HG03575 (cell line): ENCODE measurements at regions not wholly inside any gene's neighbourhood (a gene's known extent, or its start where the extent isn't known, plus 50 kb on each side); places are given as distances from the start of the nearest gene placed in this dataset.
"Not testable (repeated sequence)": the region's sequence is repeated elsewhere in the genome, so short reads cannot be mapped to it uniquely, and the experiment has no call there.

ENCODE experiments used
- ATAC-seq: cut with Tn5 transposase; IDR thresholded peaks from one replicate; pipeline ENCODE4 v1.9.1; 2021; ENCODE audit not compliant: unreplicated experiment, insufficient number of reproducible peaks, low FRiP score; ENCODE audit errors: extremely low read depth

DNA sequence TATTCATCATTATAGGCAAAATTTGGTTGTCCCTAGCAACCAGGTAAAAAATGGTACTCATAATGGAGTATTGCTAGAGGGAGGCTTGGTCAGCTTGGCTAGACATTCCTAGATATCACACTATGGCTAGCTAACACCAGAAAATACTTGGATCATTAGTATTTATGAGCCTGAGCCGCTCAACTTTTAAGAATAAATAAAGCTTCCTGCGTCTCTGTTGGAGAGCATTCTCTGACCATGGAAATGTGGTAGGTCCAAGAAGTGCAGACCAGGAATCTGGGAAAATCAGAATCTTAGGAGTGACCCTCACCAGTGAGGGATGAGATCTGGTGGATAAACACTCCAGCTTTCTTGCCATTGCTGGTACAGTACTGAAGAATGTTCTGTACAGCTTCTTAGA lies 157.6 kb upstream of the AGR3 start:
- ATAC-seq: no peak

DNA sequence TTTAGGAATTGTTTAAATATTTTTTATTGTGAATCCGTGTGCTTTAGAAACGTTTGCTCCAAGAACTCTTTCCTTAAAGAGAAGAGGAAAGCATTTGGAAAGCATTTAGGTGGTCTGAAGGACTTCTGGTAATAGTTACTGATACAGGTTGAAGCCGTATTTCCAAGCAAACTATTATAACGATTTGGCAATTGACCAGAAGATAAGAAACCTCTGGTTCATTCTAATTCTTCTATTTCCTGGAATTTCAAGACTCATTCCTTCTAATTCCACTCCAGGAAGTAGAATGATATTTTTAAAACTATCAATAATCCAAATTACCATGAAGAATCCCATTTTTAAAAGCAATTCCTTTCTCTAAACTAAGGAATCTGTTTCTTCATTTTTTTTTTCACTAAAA lies 158.9 kb upstream of the AGR3 start:
- ATAC-seq: no peak

DNA sequence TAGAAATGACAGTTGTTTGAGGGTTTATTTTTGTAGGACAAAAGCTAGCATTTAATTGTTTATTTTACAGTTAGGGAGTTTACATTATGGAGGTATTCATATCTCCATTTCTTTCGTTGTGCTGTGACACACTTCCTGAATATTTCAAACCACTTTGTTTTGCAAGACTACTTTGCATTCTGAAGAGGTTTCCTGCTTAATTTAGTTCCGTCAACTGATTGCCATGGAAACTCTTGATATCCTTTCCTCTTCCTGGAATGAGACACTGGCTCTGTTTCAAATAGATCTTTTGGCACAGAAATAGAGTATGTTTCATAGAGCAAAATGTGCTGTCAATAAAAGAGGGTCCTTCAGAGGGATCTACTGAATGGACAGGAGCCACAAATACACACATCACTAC lies 159.5 kb upstream of the AGR3 start:
- no peak for ATAC-seq

DNA sequence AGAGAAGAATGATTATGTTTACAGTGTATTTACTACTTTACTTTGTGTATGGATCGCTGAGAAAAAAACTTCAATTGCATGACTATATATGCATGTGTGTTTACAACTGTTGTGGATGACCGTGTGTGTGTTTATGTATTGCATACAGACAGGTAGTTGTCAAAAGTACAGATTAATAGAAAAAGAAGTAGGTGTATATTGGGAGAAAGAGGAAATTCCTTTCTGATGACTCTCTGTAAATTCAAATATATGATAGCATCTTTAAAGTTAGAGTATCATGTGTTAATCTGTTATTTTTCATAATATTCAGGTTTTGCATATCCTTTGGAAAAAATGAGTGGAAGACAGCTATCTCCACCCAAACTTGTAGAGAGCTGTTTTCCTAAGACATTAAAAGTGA lies 160.4 kb upstream of the AGR3 start:
- no peak for ATAC-seq

DNA sequence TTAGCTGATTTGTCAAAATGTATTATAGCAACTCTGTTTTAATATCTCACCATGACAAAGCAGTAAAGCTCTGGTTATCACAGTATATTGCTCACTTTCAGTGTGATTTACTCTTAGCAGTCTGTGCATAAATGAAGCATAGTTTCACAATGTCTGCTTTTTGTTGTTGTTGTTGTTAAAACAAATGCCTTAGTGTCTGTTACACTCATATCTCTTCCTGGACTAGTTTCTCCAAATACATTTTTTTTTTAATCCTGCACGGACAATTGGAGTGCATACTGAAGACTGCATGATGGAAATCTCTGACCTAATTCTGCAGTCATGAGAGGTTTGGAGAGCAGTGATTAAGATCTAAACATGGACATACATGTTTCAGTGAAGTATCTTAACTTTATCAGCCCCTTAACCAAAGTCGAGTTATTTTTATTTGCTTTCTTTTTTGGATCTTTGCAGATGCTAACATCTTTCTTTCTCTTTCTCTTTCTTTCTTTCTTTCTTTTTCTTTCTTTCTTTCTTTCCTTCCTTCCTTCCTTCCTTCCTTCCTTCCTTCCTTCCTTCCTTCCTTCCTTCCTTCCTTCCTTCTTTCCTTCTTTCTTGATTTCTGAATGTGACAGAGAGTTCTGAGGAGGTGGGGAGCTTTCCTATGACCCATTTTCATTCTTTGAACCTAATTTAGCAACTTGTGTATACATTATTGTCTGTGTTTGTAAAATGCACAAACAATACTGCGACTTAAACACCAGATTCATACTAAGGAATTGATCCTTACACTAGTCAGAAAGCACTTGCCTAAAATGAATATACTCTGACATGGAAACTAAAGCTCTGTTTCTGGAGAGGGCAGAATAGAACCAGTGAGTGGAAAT lies 161.5 kb upstream of the AGR3 start:
- ATAC-seq: no peak

DNA sequence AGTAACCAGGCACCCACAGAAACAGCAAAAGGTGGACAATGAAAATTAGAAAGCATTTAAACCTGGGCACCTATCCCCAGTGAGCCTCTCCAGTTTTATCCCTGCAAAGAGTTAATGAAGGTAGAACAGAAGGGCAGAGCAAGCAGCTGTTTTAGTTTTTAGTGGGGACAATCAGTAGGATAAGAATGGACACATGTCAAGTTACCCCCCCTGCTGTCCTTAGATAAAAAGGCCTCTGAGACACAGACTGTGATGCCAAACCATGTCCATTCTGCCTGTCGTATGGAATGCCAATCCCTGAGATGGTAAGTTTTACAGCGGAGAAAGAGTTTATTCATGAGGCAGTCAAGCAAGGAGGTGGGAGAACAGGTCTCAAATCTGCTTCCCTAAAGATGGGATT lies 162.6 kb upstream of the AGR3 start:
- no peak for ATAC-seq

DNA sequence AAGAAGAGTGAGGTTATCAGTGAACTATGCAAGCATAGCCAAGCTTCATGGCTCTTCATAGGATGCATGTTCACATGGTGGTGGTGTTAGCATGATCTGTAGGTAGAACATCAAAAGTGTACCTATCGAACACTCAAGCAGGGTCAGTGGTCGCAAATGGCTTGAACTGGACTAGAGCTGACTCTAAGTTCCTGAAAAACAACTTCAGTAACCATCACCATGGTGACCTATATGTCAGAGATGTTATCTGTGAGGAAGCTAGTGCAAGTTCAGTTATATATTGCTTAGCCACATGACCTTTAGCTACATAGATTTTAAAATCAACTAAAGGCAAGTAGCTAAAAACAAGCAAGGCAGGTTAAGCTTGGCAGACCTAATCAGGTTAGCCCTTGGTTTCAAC lies 163.1 kb upstream of the AGR3 start:
- ATAC-seq: no peak

DNA sequence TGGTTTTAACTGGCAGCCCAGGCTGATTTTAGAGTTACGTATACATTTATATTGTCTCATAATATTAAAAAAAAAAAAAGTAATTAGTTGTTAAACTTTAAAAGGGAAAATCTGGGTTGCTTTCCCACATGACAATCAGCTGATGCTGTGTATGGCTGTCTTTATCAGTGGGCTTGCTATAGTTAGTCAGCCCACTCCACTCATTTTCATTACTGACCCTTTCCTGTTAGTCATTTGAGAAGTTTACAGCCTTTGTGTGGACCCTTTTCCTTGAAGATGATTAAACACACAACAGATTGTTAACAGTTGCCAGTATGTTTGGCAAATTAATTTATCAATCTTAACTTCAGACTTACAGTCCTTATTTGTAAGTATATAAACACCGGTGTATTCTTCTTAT lies 164.5 kb upstream of the AGR3 start:
- ATAC-seq: no peak

DNA sequence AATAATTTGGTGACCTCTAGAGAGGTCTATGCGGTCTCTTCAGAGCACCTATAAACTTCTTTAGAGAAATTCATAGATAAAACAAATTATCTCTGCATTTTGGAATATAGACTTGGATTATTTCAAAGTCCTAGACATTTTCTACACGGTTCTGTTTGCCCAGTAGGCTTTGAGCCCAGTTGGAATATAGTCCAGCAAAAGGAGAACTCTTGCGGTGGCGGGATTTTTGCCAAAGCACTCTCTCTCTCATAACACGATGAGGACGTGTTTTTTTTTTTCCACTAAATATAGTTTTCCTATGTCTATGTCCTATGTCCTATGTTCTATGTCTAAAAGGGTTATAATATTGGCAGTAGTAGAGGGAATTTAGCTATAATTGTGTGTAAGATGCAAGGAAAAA lies 164.9 kb upstream of the AGR3 start:
- ATAC-seq: no peak

DNA sequence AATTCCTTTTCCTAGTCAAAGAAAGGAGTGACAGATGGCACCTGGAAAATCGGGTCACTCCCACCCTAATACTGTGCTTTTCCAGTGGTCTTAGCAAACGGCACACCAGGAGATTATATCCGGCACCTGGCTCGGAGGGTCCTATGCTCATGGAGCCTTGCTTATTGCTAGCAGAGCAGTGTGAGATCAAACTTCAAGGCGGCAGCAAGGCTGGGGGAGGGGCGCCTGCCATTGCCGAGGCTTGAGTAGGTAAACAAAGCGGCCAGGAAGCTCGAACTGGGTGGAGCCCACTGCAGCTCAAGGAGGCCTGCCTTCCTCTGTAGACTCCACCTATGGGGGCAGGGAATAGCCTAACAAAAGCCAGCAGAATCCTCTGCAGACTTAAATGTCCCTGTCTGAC lies 171.4 kb upstream of the AGR3 start:
- not testable (repeated sequence) for ATAC-seq

DNA sequence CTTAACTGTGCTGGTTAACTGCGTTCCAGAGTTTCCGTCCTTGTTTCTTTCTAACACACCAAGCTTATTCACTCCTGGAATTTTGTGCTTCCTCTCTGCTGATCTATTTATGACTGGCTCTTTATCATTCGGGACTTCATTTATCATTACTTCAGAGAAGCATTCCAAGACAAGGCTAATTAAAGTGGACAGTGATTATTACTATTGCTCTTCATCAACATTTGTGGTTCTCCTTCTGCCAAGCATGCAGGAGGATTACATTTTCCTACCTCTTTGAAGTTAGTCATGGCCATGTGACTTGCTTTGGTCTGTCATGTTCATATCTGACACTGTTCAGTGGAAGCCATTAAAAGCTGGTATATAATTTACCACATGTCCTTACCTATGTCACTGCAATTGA lies 172.4 kb upstream of the AGR3 start:
- no peak for ATAC-seq

DNA sequence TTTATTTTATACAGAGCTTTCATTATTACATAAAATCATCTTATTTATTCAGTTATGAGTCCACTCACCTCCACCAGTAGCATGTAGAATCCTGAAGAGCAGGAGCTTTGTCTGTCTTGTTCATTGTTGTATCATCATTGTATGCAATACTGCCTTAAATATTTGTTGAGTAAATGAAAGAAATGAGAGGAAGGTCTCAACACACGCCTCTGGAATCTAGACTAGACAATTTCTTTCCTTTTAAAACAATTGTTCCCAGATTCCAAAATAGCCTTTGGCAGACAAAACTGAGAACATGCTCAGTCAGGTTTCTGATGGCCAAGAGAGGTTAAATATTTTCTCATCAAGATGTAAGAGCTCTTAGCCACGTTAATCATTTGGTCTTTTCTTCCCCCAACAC lies 173.1 kb upstream of the AGR3 start:
- ATAC-seq: no peak

DNA sequence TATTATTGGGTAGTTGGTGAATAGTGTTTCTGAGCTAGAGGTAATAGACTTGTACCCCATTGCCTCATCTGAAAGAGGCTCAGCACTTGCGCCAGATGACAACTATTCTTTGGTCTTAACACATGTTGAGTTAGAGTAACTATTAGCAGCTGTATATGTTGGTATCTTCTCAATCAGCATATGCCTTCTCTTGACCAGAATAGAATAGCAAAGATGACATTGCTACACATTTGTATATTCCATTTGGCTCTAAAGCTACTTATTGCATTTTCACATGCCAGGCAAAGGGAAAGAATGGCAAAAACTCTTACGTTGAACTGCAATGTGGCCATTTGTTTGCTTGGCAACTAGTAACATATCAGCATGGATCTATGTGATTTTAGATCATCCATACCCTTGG lies 173.8 kb upstream of the AGR3 start:
- ATAC-seq: no peak

DNA sequence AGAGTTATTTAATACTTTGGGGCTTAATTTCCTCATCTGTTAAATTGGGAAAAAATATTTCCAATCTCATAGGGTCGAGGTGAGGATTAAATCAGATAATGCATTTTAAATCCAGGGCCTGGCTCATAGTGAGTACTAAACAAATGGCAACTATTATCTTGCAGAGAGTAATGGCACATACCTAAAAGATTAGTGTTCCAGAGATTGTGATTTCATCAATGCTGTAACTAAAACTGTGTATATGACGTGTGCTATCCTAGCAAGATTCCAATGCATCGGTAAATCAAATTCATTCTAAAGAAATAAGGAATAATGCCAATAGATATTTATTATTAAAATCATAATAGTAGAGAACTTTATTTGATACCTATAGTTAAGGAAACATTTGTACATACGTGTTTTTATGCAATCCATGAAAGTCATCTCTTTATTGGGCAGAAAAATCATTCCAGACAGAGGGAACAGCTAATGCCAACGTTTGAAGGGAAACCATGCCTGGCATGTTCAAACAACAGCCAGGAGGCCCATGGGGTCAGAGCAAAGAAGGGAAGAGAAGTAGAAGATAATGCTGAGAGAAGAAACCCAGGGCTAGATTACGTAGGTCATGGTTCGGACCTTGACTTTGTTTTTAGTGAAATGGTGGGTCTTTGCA lies 174.8 kb upstream of the AGR3 start:
- no peak for ATAC-seq

DNA sequence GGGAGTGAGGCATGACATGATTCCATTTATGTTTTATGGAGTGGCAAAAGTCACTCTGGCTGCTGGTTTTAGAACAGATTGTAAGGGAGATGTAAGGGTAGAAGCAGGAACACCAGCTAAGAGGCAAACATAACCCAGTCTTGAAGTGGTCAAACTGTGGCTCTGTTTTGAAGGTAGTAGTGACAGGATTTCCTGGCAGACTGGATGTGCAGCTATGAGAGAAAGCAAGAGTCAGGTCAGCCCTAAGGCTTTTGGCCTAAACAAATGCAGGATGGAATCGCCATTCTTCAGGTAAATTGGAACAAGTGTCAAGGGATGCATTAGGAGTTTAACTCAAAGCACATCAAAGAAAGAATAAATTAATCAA lies 175.3 kb upstream of the AGR3 start:
- ATAC-seq: no peak

DNA sequence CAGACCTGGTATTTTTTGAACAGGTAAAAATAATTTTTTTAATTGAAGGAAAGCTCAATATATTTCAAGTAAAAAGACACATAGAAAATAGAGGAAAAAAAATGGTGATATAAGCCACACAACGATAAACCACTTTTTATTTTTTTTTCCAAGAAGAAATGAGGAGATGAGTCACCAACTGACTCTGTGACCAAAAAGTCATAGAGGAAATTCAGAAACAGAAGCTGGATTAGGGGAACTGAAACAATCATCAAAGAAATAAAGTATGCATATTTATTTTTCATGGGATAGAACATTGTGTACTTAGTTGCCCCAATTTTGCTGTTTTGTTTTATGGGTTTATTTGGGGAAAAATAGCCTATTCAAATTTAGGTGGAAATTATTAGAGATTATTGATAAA lies 176.8 kb upstream of the AGR3 start:
- ATAC-seq: no peak

DNA sequence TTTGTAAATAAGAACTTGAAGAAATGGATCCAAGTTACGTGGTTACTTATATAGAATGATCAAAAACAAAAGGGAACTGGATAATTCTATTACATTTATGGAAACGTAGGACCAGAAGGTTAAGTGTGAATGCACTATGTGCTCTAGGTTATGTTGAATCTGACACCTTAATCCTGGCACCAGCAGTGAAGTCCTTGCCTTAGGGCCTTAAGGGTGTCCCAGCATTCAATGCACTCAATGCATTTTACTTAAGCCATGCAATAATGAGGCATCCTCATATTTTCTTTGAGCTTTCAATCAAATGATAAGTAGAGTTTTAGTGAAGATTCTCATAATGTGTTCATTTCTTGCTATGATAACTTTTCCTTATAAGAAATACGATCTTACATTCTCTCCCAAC lies 178.3 kb upstream of the AGR3 start:
- ATAC-seq: no peak

DNA sequence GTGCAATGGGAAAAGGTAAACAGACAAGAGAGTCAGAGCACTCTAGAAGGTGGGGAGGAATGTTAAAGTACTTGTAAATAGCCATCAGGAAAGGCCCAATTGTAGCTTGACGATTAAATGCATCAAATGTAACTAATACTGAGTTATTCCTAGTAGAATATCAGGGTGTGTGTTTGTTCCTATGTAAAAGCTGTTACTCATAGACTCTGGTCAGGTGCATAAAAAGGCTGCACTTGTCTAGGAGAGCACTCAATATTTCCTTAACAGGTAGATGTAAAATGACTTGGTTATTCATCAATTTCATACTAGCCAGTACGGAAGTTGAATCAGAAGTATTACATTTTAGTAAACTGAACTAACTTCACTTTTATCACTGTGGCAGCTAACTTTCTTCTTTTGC lies 179.7 kb upstream of the AGR3 start:
- ATAC-seq: no peak

DNA sequence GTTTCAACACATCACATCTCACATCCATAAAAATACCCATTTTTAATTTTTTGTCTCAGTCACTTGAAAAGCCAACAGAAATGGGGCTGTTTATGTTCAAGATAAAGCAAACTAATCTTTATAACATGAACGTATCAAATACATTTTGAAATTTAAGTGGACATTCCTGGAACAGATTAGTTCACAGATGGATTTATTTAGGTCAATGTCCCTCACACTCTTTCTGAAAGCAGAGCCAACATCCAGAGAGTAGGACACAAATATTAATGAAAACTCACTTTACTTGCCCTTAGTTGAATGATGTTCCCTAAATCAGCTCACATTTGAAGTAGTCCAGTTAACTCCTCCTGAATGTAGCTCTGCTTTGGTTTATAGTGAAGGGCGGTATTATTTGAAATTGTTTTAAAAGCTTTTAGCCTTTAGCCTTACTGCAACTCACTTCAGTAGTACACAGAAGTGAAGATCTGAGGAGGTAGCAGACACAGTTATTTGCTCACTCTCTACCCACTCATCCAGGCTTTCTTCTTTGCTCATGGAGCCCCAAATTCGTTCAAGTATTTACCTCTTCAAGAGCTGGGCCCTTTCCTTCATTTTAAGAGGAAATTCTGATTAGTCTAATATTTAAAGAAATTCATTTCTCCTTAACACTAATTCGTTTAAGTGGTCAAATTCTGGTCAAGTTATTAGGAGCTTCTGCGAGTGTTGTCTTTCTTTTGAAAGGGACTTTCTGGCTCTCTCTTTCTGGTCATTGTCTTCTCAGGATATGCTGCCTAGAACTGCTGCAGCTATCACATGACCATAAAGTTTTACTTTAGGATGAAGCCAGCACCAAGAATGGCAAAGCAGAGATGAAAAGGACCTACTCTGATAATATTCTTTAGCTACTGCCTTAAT lies 180.6 kb upstream of the AGR3 start:
- ATAC-seq: no peak

DNA sequence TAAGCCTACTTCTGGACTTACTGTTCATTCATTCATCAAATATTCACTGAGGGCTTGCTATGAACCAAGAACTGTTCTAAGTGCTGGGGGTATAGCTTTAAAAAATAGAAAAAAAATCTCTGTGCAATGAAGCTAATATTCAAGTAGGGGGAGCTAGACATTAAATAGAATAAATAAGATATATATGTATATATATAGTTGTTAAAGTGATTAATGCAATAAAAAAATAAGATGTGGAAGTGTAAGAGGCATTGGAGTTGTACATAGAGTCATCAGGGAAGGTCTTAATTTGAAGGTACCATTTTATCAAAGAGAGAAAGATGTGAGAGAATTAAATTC lies 181.2 kb upstream of the AGR3 start:
- ATAC-seq: no peak
